Upper lobe of right lung (tissue), 1 donor: ENCODE measurements at regions not wholly inside any gene's neighbourhood (a gene's known extent, or its start where the extent isn't known, plus 50 kb on each side); places are given as distances from the start of the nearest gene placed in this dataset.
"Not testable (repeated sequence)": the region's sequence is repeated elsewhere in the genome, so short reads cannot be mapped to it uniquely, and the experiment has no call there.

Experiments used
- ATAC-seq: fragments of 200-7000 bp; cut with Tn5 transposase; one replicate; pipeline ENCODE4 v1.9.1; 2020; ENCODE audit warnings: mild to moderate bottlenecking, moderate library complexity
- DNase-seq: peaks from one replicate; pipeline ENCODE4 v3.0.0-alpha.2; 2020
- H3K27ac ChIP-seq: fragments of 200-600 bp; one replicate; pipeline ENCODE4 v1.8.0; 2022
- H3K27me3 ChIP-seq: fragments of 200-600 bp; one replicate; pipeline ENCODE4 v1.8.0; 2022; ENCODE audit warnings: mild to moderate bottlenecking
- H3K36me3 ChIP-seq: fragments of 200-600 bp; one replicate; pipeline ENCODE4 v1.8.0; 2022
- H3K4me1 ChIP-seq: fragments of 200-600 bp; one replicate; pipeline ENCODE4 v1.8.0; 2022
- H3K4me3 ChIP-seq: fragments of 200-600 bp; one replicate; pipeline ENCODE4 v1.8.0; 2022; ENCODE audit warnings: mild to moderate bottlenecking
- H3K9me3 ChIP-seq: fragments of 200-600 bp; one replicate; pipeline ENCODE4 v1.8.0; 2022
- CTCF ChIP-seq: fragments of 200-600 bp; IDR thresholded peaks from one replicate; pipeline ENCODE4 v1.8.0; 2022; ENCODE audit warnings: antibody characterized with exemption
- intact Hi-C: fragments of 100-400 bp; cut with DNase I; formaldehyde crosslinking; loops from one replicate; pipeline ENCODE4 v1.11.0; 2022
- donor health status: DM: no; HTN: yes; CAD: no; lungs with severe emphysema.

GRCh38 chrY:16645991-16646390 lies 1234.0 kb downstream of the CDY2B start:
- Histone ChIP-seq H3K27ac (no peak overlapping the region), H3K9me3 (no peaks in the 10 kb centered on the region), H3K4me3 (no peak overlapping the region), H3K36me3 (no peaks in the 10 kb centered on the region), H3K27me3 (no peaks in the 10 kb centered on the region), H3K4me1 (no peaks in the 10 kb centered on the region)
- ATAC-seq = no peak
- intact Hi-C loops = no loop called here
- no peak for DNase-seq
- no peak for TF ChIP-seq CTCF

GRCh38 chrY:16645449-16645848 lies 1234.6 kb downstream of the CDY2B start:
- TF ChIP-seq CTCF = no peak
- intact Hi-C loops = no loop called here
- H3K9me3 ChIP-seq = no peaks in the 10 kb centered on the region
- no peak for ATAC-seq
- DNase-seq = no peak
- H3K4me3 ChIP-seq = no peak overlapping the region
- no peaks in the 10 kb centered on the region for H3K27me3 ChIP-seq
- no peaks in the 10 kb centered on the region for H3K36me3 ChIP-seq
- no peaks in the 10 kb centered on the region for H3K4me1 ChIP-seq
- no peak overlapping the region for H3K27ac ChIP-seq

- DNase-seq (no peak), ATAC-seq (no peak)
- Histone ChIP-seq H3K4me3 (no peak overlapping the region), H3K9me3 (no peaks in the 10 kb centered on the region), H3K4me1 (no peaks in the 10 kb centered on the region), H3K36me3 (no peaks in the 10 kb centered on the region), H3K27me3 (no peaks in the 10 kb centered on the region), H3K27ac (no peak overlapping the region)
- intact Hi-C loops = no loop called here
- no peak for TF ChIP-seq CTCF
Measured at GRCh38 chrY:16644270-16644800, 1235.7 kb downstream of the CDY2B start.

- H3K4me1 ChIP-seq = no peaks in the 10 kb centered on the region
- H3K36me3 ChIP-seq = no peaks in the 10 kb centered on the region
- no peak overlapping the region for H3K4me3 ChIP-seq
- no peaks in the 10 kb centered on the region for H3K9me3 ChIP-seq
- peak; percentile 16 for TF ChIP-seq CTCF
- no peak overlapping the region for H3K27ac ChIP-seq
- no peak for DNase-seq
- ATAC-seq = no peak
- no peaks in the 10 kb centered on the region for H3K27me3 ChIP-seq
- intact Hi-C loops = no loop called here
Measured at GRCh38 chrY:16639777-16640176, 1240.2 kb downstream of the CDY2B start.

- ATAC-seq, H3K27me3 ChIP-seq, intact Hi-C loops, H3K27ac ChIP-seq, H3K4me1 ChIP-seq, DNase-seq, H3K9me3 ChIP-seq, H3K4me3 ChIP-seq, H3K36me3 ChIP-seq: not testable (repeated sequence)
Measured at GRCh38 chrY:16638743-16639142, 1241.3 kb downstream of the CDY2B start.

- Histone ChIP-seq H3K27ac (no peak overlapping the region), H3K27me3 (no peaks in the 10 kb centered on the region), H3K4me3 (no peak overlapping the region), H3K9me3 (no peaks in the 10 kb centered on the region), H3K4me1 (no peaks in the 10 kb centered on the region), H3K36me3 (no peaks in the 10 kb centered on the region)
- intact Hi-C loops = no loop called here
- TF ChIP-seq CTCF = no peak
- ATAC-seq (no peak), DNase-seq (no peak)
Measured at GRCh38 chrY:16636254-16636653, 1243.8 kb downstream of the CDY2B start.
